ENCODE measurements at regions not wholly inside any gene's neighbourhood (a gene's known extent, or its start where the extent isn't known, plus 50 kb on each side); places are given as distances from the start of the nearest gene placed in this dataset.

GRCh38 chrX:13939741-13940597 lies 89.7 kb downstream of the GEMIN8 start:
- Mint-ChIP-seq H3K27me3 (peaks cover 24% of the 10 kb centered on the region), H3K4me3 (no peak overlapping the region), H3K27ac (no peak overlapping the region), H3K9me3 (no peaks in the 10 kb centered on the region), H3K4me1 (ENCODE audit: low read depth) (peaks cover 2% of the 10 kb centered on the region), H3K36me3 (ENCODE audit: low read depth) (no peaks in the 10 kb centered on the region)
- ChIA-PET POLR2A (no interaction called here), CTCF (no interaction called here)
- no peak for DNase-seq
- ATAC-seq = no peak
- intact Hi-C loops (cut with micrococcal nuclease) = no loop called here
- no peak for TF ChIP-seq CTCF (IDR thresholded peaks at IDR 0.05)

GRCh38 chrX:13938829-13939530 lies 90.7 kb downstream of the GEMIN8 start:
- H3K27me3 Mint-ChIP-seq = peaks cover 24% of the 10 kb centered on the region
- peak overlapping the region; percentile 47 for H3K4me3 Mint-ChIP-seq
- ATAC-seq (no peak), DNase-seq (no peak)
- TF ChIP-seq CTCF (IDR thresholded peaks at IDR 0.05) = no peak
- no peak overlapping the region for H3K27ac Mint-ChIP-seq
- POLR2A ChIA-PET = no interaction called here
- intact Hi-C loops (cut with micrococcal nuclease) = no loop called here
- H3K9me3 Mint-ChIP-seq = no peaks in the 10 kb centered on the region
- H3K36me3 Mint-ChIP-seq (ENCODE audit: low read depth) = no peaks in the 10 kb centered on the region
- H3K4me1 Mint-ChIP-seq (ENCODE audit: low read depth) = peaks cover 2% of the 10 kb centered on the region
- CTCF ChIA-PET = no interaction called here

- ChIA-PET POLR2A (no interaction called here), CTCF (no interaction called here)
- no peak for ATAC-seq
- Mint-ChIP-seq H3K36me3 (ENCODE audit: low read depth) (no peaks in the 10 kb centered on the region), H3K4me1 (ENCODE audit: low read depth) (peaks cover 2% of the 10 kb centered on the region), H3K27ac (no peak overlapping the region), H3K27me3 (peaks cover 24% of the 10 kb centered on the region), H3K9me3 (no peaks in the 10 kb centered on the region), H3K4me3 (peak overlapping the region; percentile 31)
- intact Hi-C loops (cut with micrococcal nuclease) = no loop called here
- DNase-seq = peak; percentile 2
- TF ChIP-seq CTCF (IDR thresholded peaks at IDR 0.05) = no peak
Observed at GRCh38 chrX:13938051-13938828, 91.5 kb downstream of the GEMIN8 start.

GRCh38 chrX:13937370-13938050 lies 92.2 kb downstream of the GEMIN8 start:
- Mint-ChIP-seq H3K27me3 (peaks cover 24% of the 10 kb centered on the region), H3K4me1 (ENCODE audit: low read depth) (peaks cover 2% of the 10 kb centered on the region), H3K9me3 (no peaks in the 10 kb centered on the region), H3K4me3 (peak overlapping the region; percentile 31), H3K36me3 (ENCODE audit: low read depth) (no peaks in the 10 kb centered on the region), H3K27ac (no peak overlapping the region)
- TF ChIP-seq CTCF (IDR thresholded peaks at IDR 0.05) = no peak
- ChIA-PET POLR2A (no interaction called here), CTCF (no interaction called here)
- ATAC-seq (no peak), DNase-seq (peak; percentile 1)
- intact Hi-C loops (cut with micrococcal nuclease) = no loop called here

Measured in activated CD8-positive, alpha-beta T cell treated with anti-CD3 and anti-CD28 coated beads for 36 hours (primary cell).